Activated CD4-positive, CD25-positive, alpha-beta regulatory T cell treated with anti-CD3 and anti-CD28 coated beads, Interleukin-2, amount 50 U/mL, for 16 hours (primary cell): ENCODE measurements at regions not wholly inside any gene's neighbourhood (a gene's known extent, or its start where the extent isn't known, plus 50 kb on each side); places are given as distances from the start of the nearest gene placed in this dataset.

Experiments used
- DNase-seq: peaks from one replicate; pipeline ENCODE4 v3.0.0-alpha.2; 2020; ENCODE audit warnings: low read depth, low spot score

DNA sequence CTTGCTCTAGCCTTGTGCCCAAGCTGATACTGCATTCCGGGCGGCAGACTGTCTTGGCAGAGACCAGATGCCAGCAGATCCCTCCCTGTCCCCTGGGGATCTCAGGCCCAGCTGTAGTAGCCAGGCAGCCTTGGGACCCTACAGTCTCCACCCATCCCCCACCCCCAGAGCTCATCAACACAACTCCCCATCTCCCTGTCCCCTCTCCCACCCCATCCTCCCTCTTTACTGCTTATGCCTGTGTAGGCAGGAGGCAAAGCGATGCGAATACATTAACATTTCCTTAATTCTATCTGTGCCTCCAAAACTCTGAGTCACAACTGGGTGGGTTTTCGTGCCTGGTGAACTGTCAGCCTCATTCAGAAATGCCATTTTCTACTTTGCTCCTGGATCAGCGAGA, 547.6 kb downstream of the BUD13 start:
- no peak for DNase-seq

DNA sequence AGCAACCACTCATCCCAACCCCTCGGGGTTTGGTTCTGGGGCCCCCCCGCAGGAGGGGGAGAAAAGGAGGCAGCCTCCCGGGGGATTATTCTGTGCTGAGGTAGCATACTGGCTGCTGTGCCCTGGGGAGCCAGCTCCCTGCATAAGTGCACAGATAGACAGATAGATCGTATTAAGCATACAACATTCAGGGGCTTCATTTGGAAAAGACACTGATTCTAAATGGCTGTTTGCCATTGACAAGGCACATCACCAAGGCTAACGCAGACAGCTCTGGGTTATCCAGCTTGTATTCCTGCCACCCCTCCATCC, 547.9 kb downstream of the BUD13 start:
- no peak for DNase-seq

DNA sequence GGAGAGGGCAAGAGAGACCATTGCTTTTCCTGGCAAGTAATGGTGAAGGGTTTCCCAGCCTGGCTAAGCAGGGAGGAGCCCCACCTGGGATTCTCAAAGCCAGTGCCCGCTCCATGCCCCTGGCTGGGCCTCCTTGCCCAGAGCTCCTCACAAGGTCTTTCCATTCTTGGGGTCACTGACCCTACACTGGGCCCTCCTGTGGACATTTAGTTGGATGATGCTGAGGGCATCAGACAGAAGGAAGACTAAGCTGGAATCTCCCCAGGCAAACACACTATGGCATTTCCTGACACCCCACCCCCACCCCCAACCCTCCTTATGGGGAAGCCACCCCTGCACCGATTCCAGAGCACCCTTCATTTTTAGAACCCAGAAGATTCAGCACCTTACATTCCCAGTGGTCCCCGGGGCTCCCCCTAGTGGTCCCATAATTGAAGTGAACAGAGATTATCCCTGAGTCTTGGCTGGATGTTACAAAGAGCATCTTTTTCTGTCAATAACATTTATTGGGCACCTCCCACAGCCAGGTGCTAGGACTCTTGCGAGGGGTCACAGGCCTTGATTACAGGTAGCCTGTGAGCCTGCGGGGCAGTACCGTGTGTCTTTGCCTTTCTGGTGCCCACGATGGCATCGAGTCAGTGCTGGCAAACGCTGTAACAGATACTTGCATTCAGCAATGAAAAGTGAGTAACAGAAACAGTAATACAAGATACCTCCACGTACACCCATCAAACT, 548.5 kb downstream of the BUD13 start:
- no peak for DNase-seq

DNA sequence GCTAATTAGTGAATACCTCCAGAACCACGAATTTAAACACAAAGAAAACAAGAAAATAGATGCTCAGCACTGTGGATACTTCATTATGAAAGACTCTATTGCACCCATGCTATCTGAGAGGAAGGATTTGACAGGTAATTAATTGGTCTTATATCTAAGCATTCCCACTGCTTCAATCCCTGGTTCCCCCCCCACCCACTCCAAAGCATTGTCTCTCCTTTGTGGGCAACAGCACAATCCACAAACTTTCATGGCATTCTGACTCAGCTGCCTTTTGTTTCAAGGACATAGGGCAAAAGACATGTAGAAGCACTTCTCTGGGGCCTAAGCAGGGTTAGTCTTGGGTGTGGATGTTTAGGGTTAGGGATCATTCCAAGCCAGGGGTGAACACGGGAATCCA, 551.4 kb downstream of the BUD13 start:
- no peak for DNase-seq

DNA sequence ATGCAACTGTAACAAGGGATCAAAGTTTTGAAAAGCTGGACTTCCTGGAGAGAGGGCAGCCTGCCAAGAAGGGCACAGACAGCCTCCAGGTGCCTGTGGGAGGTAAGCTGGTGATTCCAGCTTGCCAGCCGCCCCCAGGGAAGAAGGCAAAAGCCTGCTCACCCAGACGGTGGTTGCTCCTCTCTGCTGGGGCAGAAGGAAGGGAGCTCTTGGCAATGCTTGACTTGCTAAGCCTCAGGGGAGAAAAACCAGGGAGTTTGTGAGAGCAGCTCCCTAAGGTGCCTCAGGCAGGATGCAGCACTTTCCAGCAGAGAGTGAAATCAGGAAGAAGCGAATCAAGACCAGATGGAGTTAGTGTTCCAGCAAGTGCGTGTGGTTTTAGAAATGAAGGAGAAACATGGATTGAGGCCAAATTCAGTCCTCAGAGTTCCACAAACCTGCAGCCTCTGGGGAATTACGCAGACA, 553.6 kb downstream of the BUD13 start:
- no peak for DNase-seq

DNA sequence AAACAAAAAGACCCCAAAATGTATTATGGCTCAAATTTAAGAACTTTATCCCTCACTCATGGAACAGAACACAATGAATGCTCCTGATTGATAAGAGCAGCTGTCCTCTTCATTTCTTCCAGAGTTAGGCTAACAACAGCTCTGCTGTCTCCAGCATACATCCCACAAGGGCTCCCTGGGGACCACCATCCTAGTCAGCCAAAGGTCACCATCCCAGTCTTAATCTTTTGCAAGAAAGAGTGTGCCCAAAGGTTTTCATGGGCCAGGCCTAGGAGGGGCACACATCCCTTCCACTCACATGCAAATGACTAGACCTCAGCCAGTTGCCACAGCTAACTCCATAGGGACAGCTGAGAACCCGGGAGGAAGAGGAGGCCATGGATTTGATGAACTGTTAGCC, 555.3 kb downstream of the BUD13 start:
- DNase-seq = no peak

DNA sequence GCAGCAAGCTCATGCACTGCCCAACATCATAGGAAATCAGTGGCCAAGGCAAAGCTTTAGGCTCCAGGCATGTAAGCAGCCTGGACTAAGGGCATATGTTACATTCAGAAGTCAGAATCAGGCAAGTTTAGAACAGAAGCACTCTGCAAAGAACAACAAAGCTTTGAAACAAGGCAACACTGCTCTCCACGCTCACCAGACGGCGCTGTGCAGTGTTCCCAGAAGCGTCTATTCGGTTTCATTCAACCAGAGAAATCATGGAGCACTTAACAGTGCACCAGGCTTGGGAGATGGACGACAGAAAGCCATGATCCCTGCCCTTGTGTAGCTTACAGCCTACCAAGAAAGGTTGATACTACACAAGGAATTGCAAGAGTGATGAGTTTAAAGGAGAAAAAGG, 555.8 kb downstream of the BUD13 start:
- DNase-seq = no peak

DNA sequence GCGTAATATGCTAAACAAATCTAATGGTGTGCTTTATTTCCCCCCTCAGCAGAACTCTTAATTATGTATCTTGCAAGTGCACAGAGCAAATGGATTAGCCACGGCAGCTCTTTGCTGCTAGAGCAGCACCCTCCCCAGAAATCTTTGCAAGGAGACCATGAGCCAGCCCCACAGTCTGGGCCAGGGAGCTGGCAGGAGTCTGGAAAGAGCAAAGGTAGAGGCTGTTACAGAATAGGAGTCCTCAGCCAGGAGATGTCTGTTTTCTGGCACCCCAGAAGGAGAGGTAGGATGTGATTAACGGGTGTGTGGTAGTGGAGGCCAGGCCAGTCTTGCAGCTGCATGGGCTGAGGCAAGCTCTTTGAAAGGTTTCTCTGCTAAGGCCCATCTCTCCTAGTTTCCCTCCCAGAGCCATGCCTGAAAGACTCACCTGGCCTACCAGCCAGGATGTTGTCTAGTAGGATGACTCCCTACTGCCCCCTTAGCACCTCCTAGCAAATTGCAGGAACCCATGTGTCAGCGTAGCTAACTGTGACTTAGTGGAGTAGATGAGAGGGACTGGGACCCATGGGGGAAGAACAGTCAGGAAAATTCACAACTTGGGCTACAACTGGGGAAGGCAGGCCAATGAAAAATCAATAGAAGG, 557.2 kb downstream of the BUD13 start:
- no peak for DNase-seq

DNA sequence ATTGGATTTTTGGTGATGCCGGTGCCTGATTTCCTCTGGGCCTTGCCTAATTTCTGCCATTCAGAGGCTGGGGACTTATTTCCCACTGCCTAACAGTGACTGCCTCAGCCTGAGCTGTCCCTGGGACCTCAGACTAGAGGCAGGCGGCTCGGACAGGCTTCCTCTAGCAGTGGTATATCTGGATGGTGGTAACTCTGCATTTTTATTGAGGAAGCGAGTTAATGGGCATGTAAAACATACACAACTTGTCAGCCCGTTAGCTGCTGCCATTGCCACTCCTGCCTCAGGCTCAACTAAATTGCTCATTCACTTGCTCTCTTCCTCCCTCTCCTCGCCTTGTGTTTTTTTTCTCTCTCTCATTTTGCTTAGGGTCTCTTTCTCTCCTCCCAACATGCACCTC, 561.6 kb downstream of the BUD13 start:
- no peak for DNase-seq

DNA sequence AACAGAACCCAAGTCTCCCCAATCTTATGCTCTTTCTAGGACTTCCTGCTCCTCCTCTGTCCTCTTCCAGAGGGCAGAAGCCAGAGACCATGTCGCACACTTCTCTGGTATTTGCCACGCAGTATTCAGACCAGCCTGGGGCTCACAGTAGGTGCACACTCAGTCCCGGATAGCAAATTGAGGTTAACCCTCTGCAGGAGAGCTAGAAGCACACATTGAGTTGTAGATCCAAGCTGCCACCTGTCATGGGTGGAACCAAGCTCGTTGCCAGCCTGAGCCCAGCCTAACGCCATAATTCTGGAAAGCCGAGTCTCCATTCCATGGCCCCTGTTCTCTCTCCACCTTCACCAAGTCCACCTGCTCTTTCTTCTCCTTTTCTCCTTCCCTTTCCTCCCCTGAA, 562.1 kb downstream of the BUD13 start:
- no peak for DNase-seq

DNA sequence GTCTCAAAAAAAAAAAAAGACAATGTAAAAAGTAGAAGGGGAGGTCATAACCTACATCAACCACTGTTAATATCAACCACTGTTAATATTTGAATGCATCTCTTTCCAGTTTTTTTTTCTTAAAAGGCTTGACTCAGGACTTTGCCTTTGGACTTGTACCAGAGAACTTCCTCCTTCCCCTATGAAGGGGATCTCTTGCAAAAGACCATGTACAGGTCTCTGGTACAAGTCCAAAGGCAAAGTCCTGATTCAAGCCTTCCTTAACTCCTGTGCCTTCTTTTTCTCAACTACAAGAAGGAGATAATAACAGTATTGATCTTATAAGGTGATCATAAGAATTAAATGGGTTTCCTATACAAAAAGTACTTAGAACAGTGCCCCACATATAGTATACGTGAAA, 563.5 kb downstream of the BUD13 start:
- DNase-seq = no peak

DNA sequence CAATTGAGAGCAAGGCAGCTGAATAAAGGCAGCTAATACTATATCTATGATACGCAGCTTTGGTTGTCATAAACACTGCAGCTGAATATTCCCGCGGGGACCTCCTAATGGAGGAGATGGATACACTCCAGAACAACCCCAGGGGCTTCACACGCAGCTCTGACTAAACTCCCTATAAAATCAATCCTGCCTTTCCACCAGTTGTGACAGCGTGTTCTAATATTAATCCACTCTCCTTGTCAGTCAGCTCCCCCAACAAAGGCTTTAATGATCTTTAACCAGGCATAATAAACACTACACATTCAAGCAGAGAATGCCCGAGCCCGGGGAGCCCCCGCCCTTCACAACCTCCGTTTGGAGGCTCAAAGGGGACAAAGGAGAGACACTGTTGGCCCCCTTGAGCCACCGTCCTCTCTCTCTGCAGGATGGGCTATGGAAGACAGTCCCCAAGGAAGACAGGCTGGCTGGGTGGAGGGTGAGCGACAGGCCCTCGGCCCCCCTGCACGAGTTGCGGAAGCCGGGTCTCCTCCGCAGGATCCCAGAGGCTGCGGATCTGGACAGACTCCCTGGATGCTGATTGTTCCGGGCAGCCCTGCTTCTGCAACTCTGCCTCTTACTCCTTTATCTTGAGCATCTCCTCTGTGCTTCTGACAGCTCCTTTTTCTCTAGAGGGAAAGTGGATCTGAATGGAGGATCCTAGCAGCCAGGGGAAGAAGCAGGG, 565.2 kb downstream of the BUD13 start:
- no peak for DNase-seq

DNA sequence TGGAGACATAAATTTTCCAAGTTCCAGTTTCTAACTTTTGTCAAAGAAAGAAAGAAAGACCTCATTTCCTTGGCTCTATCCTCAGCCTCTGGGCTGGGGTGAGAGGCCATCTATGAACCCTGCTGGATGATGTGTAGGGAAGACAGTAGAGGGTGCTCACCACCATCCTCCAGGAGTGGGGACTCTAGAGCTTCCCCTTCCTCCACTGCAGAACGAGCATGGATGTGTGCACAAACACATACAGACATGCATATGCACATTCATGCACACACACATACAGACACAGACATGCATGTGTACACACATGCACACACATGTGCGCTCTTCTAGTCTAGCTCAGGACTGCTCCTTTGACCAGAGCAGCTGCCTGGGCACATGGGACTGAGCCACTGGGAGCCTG, 565.8 kb downstream of the BUD13 start:
- no peak for DNase-seq

DNA sequence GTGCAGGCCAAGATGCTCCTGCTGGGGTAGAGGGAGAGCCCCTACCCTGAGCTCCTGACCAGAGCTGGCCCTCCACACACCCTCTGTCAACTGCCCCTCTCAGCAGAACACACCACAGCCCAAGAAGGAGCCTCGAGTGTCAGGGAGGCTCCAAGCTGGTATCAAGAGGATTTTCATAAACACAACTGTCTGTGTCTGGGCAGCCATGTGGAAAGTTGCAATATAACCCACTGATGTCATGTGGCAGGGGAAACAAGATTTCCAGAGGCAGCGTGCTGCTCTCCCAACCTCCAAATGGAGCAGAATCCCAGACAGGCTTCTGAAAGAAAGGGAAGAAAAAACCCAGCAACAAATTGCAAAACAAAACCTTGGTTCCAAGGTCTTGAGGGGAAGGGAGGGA, 569.9 kb downstream of the BUD13 start:
- DNase-seq = no peak

DNA sequence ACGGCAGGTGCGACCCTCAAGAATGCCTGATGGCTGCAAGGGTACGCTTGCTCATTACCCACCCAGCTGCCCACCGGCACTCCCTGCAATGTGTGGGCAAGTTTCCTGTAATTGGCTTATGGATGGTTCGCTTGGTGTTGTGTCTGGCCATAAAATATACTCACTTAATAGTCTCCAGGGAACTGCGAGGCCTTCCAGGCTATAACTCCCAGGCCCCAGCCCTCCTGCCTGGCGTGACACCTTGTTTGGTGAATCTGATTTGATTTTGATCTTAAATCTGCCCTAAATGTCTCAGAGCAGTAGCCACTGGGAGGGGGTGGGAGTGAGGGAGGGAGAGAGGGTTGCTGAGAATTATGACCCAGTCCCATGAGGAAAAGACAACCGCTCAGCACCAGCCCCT, 572.2 kb downstream of the BUD13 start:
- DNase-seq = no peak

DNA sequence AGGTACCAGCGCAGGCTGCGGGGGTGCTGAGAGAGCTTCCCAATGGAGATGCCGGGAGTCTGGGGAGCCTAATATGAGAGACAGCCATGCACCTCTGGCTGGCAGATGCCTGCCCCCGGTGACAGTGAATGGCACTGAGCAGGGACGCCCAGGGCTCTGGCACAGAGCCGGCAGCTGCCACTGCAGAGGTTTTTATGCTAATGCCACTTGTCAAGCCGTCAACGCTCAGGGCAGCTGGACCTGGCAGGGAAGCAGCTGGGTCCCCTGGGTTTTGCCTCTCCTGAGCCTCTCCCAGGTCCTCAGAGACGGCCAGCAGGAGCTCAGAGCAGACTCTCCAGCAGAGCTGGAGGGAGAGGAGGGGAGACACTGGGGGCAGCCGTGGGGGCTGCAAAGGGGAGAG, 573.6 kb downstream of the BUD13 start:
- no peak for DNase-seq

DNA sequence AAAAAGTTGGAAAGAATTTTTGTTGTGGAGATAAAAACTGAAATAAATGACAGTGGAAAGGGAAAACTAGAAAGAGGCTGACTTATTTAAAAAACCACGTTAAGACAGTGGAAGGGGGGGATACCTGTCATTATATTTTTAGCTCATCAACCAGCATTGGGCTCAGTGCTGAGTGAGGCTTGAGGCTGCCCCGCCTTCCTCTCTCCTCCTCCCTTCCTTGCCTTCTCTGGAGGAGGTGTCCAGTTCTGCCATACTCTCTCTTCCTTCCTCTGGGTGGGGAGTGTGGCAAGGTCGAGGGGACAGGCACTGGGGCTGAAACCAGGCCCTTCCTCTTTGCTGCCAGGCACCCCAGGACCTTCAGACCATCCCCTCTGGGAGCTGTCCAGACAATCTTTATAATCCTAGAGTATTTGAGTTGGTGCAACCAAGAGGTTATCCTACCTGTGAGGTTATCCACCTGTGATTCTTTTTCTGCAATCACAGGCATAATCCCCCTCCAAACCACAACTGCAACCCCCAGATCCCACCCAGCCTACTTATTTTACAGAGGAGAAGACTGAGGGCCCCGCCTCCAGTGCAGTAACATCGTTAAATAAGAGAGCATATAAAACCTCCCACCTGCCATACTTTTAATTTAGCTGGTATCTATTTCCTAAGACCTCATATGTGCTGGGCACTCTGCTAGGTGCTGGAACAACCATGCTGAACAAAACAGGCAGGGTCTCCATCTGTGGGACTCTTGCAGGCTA, 578.5 kb downstream of the BUD13 start:
- no peak for DNase-seq

DNA sequence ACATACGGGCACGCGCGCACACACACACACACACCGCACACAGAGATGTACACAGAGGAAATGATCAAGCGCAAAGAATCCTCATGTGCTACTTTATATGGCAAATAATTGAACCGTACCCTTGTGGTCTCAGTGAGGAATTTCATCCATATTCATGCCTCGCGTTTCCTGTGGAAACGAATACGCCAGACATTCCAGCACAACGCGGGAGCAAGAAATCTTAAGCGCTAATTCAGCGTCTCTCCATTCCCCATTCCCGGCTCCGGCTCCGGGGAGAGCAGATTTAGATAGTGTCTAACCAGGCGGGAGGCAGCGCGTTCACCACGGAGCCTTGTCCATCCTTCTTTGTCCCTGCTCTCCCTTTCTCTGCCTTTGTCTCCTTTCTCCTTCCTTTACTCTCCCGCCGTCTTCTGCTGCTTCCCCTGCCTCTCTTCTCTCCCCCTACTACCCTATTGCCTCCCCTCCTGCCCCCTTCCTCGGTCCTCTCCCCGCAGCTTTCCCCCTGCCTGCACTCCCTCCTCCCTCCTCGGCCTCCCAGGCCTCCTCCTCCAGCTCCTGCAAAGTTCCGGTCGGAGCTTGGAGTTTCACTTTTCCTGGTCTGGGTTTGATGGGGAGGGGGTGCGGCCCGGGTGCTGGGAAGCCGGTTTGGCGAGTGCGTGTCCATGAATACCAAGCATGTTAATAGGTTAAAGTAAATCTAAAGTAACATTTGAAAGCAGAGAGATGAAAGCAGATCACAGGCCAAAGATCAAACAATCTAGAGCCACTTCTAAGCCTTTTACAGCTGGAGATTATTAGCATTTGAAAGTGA, 579.3 kb downstream of the BUD13 start:
- no peak for DNase-seq

DNA sequence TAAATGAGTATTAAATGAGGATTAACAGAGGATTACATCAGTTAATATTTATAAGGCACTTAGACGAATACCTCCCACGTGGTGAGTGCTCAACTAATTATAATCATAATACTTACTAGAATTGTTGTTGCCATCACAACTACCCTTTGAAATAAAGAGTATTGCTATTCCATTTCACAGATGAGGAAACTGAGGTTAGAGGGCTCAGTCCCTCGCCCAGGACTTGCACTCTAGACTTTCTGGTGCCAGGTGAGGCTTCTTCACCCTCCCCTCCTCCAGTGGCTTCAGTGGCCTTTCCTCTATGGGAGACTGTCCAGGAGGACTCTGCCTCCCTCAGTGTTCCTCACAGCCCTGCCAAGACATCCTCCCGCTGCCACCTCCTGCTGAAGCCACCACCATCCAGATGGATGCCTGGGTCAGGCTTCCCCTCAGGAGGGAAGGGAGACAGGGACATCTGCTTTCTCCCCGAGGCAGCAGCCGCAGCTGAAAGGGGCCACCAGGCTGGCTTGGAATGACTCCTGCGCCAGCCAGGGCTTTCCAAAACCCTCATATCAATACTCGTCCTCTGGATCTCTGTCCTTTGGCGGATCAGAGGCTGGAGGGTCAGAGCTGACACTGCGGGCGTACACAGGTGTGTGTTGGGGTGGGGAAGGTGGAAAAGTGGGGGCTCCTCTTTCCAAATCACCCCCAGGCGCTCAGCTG, 580.1 kb downstream of the BUD13 start:
- no peak for DNase-seq

DNA sequence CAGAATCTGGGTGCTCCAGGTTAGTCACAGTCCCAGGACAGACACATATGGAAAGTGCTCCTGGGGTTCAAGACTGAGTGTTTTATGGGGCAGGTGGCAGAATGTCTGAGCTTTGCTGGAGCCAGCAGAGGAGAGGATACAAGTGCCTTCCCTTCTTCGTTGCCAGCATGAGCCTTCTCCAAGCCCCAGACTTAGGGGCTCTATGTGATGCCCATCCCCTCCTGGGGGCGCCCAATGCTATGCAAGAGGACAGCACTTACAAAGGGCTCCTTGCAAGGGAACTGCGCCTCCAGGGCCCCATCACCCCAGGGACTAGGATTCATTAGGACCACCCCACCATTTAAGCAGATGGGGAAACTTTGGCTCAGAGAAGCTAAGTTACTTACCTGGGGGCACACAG, 581.9 kb downstream of the BUD13 start:
- DNase-seq = no peak
